Stimulated activated CD4-positive, alpha-beta T cell treated with anti-CD3 and anti-CD28 coated beads, Interleukin-15, amount 100 ng/mL, for 48 hours (primary cell): ENCODE measurements at regions not wholly inside any gene's neighbourhood (a gene's known extent, or its start where the extent isn't known, plus 50 kb on each side); places are given as distances from the start of the nearest gene placed in this dataset.

Experiments
- DNase-seq, 2 donors: peaks; one replicate each; pipeline ENCODE4 v3.0.0-alpha.2; 2020; ENCODE audit warnings: low read depth in 2 of 2

DNA sequence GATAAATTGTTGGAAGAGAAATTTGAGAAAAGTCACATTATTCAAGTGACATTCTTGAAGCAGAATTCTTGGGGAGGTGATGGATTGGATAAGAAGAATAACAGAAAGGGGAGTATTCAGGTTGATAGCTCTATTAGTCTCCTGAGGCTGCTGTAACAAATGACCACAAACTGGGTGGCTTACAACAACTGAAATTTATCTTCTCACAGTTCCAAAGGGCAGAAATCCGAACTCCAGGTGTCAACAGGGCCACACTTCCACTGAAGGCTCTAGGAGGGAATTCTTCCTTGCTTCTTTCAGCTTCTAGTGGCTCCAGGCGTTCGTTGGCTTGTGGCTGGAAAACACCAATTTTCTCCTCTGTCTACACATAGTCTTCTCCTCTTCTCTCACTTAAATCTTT is 99.8 kb downstream of the TES start:
- DNase-seq = no peak

GRCh38 chr7:116311259-116311658 is 100.9 kb downstream of the TES start:
- DNase-seq = no peak

DNA sequence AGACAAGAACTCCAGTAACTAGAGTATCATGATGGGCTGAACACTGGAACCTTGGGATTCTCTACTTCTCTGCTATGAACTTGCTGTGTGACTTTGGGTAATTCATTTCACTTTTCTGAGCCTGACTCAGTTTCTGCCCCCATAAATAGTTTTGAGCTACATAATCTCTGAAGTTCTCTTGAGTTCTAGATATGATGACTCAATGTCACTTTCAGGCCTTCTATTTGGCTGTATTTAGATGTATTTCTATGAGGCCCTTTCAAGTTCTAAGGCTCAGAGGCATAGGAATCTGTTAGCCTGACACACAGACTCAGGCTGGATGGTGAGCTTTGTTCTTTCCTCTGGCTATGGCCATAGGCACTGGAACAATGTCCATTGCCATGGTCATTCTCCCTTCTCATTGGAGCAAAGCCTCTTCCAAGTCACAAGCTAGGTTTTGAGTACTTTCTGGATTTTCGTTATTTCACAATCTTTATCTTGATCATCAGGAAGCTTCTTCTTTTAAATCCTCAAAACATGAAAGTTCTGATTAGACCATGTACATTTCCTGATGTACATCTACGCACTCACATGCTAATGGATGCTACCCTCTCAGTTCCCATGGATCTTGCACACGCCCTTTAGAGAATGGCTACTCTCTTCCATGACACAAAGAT is 101.6 kb downstream of the TES start:
- no peak for DNase-seq

DNA sequence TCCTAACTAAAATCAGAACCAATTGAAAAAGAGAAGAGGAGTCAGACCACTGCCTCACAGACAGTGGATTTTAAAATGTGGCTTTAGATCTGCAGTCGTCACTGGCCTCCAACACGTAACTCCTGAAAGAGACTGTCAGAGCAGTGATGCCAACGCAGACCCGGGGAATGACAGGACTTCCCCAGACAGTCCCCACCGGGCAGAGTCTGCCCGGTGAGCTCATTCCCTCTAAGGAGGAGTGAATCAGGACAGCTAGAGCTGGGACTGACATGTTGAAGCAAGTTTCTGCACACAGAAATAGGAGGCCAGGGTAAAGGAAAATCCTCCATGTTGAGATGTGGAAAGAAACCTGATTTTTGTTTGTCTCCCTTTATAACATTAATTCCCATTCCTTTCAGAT is 105.0 kb downstream of the TES start:
- no peak for DNase-seq

- no peak for DNase-seq
These were observed 105.5 kb downstream of the TES start for GRCh38 chr7:116315803-116316202.

GRCh38 chr7:116316838-116317628 is 106.7 kb downstream of the TES start:
- DNase-seq = peak; percentile 24 to 30

GRCh38 chr7:116317907-116318306 is 107.6 kb downstream of the TES start:
- no peak for DNase-seq

DNA sequence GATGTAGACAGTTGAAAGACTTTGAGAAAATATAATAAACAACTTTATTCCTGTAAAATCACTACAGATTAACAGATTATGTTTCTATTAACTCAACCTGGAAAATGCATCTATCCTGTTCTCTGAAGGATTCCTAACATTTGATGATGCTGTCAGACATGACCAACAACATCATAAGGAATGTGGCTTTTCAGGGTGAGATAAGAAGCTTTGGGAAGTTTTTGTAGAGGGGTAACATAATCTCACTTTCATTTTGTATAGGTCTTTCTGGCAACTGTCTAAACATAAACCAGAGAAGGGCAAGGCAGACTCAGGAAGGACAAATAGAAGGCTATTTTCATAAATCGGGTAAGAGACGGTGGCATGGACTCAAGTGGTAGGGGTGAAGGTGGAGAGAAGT is 112.2 kb downstream of the TES start:
- DNase-seq = no peak

DNA sequence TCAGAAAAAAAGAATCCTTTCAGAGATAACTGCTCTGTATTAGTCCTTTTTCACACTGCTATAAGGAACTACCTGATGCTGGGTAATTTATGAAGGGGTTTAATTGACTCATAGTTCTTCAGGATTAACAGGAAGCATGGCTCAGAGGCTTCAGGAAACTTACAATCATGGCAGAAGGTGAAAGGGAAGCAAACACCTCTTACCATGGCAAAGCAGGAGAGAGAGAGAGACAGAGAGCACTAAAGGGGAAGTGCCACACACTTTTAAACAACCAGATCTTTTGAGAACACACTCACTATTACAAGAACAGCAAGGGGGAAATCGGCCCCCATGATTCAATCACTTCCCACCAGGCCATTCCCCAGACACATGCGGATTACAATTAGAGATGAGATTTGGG is 114.2 kb downstream of the TES start:
- DNase-seq = no peak

DNA sequence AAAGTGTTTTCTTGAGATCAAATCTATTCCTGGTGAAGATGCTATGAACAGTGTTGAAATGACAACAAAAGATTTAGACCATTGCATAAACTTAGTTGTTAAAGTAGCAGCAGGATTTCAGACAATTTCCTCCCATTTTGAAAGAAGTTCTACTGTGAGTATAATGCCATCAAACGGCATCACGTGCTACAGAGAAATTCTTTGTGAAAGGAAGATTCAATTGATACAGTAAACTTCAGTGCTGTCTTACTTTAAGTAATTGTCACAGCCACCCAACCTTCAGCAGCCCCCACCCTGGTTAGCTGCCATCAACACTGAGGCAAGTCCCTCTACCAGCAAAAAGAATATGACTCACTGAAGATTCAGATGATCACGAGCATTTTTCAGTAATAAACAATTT is 115.2 kb downstream of the TES start:
- DNase-seq = no peak

GRCh38 chr7:116327135-116327534 is 116.8 kb downstream of the TES start:
- DNase-seq = no peak

DNA sequence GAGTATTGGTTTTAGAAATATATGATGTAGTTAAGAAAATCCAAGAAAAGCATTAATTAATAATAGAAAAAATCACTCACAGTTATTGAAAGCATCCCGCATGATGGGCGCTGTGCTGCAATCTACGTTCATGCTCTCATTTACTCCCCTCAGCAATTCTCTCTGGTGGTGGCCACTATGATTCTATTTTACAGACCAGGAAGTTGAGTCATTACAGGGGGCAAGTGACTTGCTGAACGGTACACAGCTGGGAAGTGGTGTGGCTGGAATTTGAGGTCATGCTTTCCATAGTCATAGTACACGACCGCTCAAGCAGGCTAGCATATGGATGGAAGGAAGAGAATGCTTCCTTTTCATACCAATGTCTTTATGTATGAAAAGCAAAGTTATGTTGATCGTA is 117.4 kb downstream of the TES start:
- DNase-seq = no peak

- no peak for DNase-seq
These were observed 117.8 kb downstream of the TES start for GRCh38 chr7:116328161-116328560.

DNA sequence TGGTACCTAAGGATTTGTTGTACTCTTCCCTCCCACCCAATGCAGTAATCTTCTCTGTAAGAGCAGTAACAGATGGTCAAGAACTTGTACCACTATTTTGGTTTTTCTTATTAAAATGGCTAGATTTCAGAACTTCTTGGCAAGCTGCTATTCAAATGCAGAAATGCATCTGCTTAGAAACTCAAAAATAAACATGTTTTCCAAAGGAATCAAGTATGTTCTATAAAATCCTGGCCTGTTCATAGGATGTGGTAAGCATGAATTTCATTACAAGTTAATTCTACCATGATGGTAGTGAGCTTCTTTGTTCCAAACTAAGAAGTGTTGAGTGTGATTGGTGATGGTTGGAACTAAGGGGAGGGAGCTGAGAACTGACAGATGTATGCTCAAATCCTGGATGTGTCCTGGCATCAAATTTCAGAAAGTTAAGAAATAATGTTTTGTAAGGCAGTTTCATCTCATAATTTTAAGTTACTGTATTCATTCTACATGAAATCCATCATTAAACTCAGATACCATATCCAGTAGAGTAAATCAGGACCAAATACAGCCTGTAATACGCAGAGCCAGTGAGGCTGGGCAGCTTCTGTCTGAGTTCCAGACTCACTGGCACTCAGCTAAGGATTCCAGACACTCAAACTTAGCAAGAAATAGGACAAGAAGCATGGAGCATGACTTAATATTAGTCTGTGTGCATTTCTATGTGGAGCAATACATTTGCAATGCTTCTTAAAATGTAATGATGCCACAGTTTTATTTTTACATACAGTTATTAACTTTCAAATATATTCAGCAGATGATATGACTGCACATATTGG is 119.6 kb downstream of the TES start:
- no peak for DNase-seq

DNA sequence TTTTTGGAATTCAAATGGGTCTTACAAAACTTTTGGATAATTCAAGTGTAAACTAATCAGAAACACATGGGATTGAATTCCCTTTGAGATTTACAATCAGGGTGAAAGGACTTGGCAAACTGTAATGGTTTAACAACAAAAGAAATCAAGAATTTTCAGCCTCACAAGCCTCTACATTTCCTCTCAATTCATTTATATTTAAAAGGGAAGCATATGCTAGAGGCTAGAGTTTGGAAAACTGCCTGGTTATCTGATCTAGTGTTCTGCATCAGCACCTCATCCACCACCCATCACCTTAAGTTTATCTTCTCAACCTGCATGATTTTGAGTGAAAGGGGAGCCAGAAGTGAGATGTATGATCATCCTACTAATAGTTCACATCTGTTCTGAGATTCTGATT is 120.7 kb downstream of the TES start:
- DNase-seq = no peak

DNA sequence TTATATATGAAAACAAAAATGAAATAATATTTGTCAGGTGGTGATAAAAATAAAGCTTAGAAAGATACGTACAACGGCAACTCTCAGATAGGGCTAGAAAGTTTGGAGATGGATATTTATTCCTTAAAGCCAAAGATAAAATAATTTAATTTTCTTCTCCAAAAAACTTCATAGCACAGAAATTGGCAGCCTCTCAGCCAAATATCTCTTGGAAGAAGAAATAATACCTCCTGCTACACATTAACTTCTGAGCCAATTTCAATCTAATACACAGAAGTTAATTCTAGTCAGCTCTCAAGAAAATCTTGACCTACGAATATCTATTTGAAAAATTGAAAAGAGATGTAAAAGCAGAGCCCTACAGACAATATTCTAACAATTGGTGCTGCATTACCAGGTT is 122.4 kb downstream of the TES start:
- DNase-seq = no peak

GRCh38 chr7:116334555-116334954 is 124.2 kb downstream of the TES start:
- DNase-seq = no peak

DNA sequence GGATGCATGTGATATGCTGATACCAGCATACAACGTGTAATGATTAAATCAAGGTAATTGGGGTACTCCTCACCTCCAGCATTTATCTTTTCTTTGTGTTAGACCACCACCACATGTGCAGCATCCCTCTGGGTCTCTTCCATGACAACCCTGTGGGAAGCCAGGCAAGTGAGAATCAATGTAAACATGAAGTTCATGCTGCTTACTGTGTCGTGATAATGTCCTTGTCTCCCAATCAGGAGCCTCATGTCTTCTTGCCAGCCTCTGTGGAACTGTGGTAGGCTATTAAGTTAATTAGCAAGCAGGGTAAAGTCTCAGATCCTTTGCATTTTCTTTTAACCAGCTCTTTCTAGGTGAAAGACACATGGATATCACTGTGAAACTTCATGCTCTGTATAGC is 126.7 kb downstream of the TES start:
- DNase-seq = no peak

DNA sequence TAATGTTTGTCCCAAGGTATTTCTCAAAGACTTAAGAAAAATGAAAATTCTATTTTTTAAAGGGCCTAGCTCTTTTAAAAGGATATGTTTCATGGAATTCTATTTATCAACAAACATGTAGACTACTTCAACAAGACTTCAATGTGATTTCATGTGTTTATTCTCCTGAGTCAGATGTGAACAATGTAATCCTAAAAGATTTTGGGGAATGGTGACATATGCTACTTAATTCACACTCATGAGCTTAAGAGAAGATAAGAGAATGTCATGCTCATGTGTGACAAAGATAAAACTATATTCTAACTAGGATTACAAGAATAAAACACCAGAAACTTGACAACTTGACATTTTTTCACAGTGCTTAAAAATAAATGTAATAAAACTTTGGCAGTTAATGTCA is 127.5 kb downstream of the TES start:
- no peak for DNase-seq

GRCh38 chr7:116339564-116339963 is 129.2 kb downstream of the TES start:
- DNase-seq = no peak

DNA sequence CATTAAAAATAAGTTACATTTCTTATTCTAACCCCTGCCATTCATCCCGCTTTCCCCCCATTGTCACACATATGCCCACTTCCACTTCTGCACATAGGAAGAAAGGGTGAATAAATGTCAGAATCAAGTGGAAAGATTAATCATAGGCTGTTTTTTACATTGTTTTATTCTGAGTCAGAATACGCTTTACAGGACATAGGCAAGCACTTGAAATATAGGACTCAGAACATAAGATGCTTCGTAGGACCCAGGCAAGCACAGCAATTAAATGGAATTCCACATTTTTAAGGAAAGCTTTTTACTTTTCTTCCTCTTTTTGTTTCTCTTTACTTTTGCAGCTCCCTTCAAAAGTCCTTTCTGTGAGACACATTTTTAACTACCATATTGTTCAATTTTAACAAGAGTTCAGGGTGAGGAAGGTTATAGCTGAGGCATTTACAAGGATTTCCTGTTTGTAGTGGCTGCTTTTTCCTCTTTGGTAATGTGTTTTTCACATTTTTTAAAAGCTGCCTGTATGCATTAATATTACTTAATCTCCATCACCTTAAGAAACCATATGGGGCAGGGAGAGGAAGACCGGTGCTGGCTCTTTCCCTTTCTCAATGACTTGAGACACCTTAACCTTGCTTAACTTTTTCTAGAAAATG is 130.0 kb downstream of the TES start:
- DNase-seq = no peak
